ENCODE measurements at regions not wholly inside any gene's neighbourhood (a gene's known extent, or its start where the extent isn't known, plus 50 kb on each side); places are given as distances from the start of the nearest gene placed in this dataset.

DNA sequence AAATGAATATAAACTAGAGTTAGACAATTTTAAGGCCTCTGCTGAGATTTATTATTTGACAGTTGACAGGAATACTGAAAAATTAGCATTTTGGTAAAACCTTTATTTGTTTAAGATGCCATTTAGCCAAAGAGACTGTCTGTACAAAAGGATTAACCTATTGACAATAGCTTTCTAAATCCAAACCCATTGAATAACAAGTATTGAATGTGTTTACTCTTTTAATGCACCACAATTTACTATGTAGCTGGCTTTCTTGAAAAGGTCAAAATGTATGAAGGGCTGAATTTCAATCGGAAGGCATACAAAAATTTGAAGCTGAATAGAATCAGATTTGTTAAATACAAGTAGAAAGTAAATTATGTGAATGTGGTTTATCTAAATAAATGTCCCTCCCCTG is 374.5 kb downstream of the TEX13C start:
- no peak for DNase-seq (ENCODE audit: low spot score)
- no peaks in the 10 kb centered on the region for H3K79me2 ChIP-seq (ENCODE audit: low read depth)
- Mint-ChIP-seq H3K36me3 (no peaks in the 10 kb centered on the region), H3K4me1 (no peaks in the 10 kb centered on the region), H3K9me3 (peaks cover 7% of the 10 kb centered on the region), H3K27ac (no peak overlapping the region), H3K4me3 (no peak overlapping the region), H3K27me3 (ENCODE audit: insufficient read depth, low read depth) (no peaks in the 10 kb centered on the region)
- H3K27me3 ChIP-seq = no peaks in the 10 kb centered on the region
- H3K4me2 ChIP-seq = no peak overlapping the region
- H3K4me1 ChIP-seq = peaks cover 3% of the 10 kb centered on the region
- H3F3A ChIP-seq (ENCODE audit: low read depth) = no peaks in the 10 kb centered on the region
- no peak overlapping the region for H3K4me3 ChIP-seq
- H2AFZ ChIP-seq (replicated peaks) = no peak overlapping the region
- no peaks in the 10 kb centered on the region for H4K20me1 ChIP-seq (ENCODE audit: low read depth)
- peaks cover 6% of the 10 kb centered on the region for H3K9me3 ChIP-seq (ENCODE audit: low read depth)
- no peak overlapping the region for H3K9ac ChIP-seq
- TF ChIP-seq EZH2phosphoT487 (IDR thresholded peaks at IDR 0.05) (no peak), EZH2 (IDR thresholded peaks at IDR 0.05) (no peak)
- TF ChIP-seq, protein P1, sequence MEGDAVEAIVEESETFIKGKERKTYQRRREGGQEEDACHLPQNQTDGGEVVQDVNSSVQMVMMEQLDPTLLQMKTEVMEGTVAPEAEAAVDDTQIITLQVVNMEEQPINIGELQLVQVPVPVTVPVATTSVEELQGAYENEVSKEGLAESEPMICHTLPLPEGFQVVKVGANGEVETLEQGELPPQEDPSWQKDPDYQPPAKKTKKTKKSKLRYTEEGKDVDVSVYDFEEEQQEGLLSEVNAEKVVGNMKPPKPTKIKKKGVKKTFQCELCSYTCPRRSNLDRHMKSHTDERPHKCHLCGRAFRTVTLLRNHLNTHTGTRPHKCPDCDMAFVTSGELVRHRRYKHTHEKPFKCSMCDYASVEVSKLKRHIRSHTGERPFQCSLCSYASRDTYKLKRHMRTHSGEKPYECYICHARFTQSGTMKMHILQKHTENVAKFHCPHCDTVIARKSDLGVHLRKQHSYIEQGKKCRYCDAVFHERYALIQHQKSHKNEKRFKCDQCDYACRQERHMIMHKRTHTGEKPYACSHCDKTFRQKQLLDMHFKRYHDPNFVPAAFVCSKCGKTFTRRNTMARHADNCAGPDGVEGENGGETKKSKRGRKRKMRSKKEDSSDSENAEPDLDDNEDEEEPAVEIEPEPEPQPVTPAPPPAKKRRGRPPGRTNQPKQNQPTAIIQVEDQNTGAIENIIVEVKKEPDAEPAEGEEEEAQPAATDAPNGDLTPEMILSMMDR (IDR thresholded peaks at IDR 0.05) = no peak
- H3K36me3 ChIP-seq = no peaks in the 10 kb centered on the region
- no peak overlapping the region for H3K27ac ChIP-seq

DNA sequence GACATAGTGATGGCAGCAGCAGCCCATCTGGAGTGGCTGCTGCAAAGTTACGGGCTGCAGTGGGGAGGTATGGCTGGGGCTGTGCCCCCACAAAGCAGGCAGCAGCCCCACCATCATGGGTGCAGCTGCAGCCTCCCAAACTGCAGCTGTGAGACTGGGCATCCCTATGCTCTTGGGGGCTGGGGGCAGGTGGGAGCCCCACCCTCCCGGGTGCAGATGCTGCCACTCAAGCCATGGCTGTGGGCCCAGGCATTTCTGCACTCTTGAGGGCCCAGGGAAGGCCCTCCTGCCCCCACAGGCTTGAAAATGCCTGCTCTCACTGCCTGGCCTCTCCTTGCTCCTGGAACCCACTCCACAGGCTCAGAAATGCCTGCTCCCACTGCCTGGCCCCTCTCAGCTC is 389.4 kb downstream of the TEX13C start:
- peaks cover 4% of the 10 kb centered on the region for H3K9me3 ChIP-seq (ENCODE audit: low read depth)
- no peaks in the 10 kb centered on the region for H3K36me3 ChIP-seq
- no peak overlapping the region for H3K27ac ChIP-seq
- H3K27ac Mint-ChIP-seq = no peak overlapping the region
- no peak overlapping the region for H3K4me3 Mint-ChIP-seq
- no peak overlapping the region for H2AFZ ChIP-seq (replicated peaks)
- DNase-seq (ENCODE audit: low spot score) = no peak
- H3K9me3 Mint-ChIP-seq = peaks cover 8% of the 10 kb centered on the region
- peaks cover 13% of the 10 kb centered on the region for H3K4me1 Mint-ChIP-seq
- no peak for TF ChIP-seq EZH2 (IDR thresholded peaks at IDR 0.05)
- TF ChIP-seq EZH2phosphoT487 (IDR thresholded peaks at IDR 0.05) = no peak
- TF ChIP-seq, protein P1 (IDR thresholded peaks at IDR 0.05) = no peak
- H3K4me2 ChIP-seq = no peak overlapping the region
- H3K4me3 ChIP-seq = no peak overlapping the region
- H3K4me1 ChIP-seq = no peaks in the 10 kb centered on the region
- no peaks in the 10 kb centered on the region for H4K20me1 ChIP-seq (ENCODE audit: low read depth)
- H3K79me2 ChIP-seq (ENCODE audit: low read depth) = no peaks in the 10 kb centered on the region
- H3K27me3 ChIP-seq = no peaks in the 10 kb centered on the region
- no peaks in the 10 kb centered on the region for H3F3A ChIP-seq (ENCODE audit: low read depth)
- H3K9ac ChIP-seq = no peak overlapping the region
- H3K36me3 Mint-ChIP-seq = no peaks in the 10 kb centered on the region
- peaks cover 4% of the 10 kb centered on the region for H3K27me3 Mint-ChIP-seq (ENCODE audit: insufficient read depth, low read depth)

DNA sequence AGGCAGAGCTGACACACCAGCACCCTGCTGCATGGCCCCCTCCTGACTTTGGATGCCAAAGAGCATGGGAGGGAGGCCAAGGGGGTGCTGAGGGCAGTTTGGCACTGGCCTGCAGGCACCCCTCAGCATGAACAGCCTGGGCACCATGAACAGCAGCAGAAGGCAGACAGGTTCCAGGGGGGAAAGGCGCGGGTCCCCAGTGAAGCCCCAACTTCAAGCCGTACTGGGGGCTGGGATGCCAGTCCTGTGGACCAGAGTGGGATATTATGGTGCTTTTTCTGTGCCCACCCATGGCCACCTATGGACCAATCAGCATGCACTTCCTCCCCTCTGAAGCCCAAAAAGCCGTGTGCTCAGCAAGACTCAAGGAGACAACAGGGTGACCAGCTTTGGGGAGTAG is 389.9 kb downstream of the TEX13C start:
- peaks cover 13% of the 10 kb centered on the region for H3K4me1 Mint-ChIP-seq
- no peak overlapping the region for H3K4me3 Mint-ChIP-seq
- H3K27ac ChIP-seq = no peak overlapping the region
- no peak overlapping the region for H3K4me3 ChIP-seq
- H3K9me3 Mint-ChIP-seq = peaks cover 4% of the 10 kb centered on the region
- no peak for DNase-seq (ENCODE audit: low spot score)
- H3K9ac ChIP-seq = no peak overlapping the region
- no peaks in the 10 kb centered on the region for H4K20me1 ChIP-seq (ENCODE audit: low read depth)
- no peak overlapping the region for H3K4me2 ChIP-seq
- no peaks in the 10 kb centered on the region for H3K79me2 ChIP-seq (ENCODE audit: low read depth)
- no peaks in the 10 kb centered on the region for H3K27me3 ChIP-seq
- H3K36me3 ChIP-seq = no peaks in the 10 kb centered on the region
- no peak overlapping the region for H3K27ac Mint-ChIP-seq
- no peak for TF ChIP-seq EZH2phosphoT487 (IDR thresholded peaks at IDR 0.05)
- TF ChIP-seq, protein P1 (IDR thresholded peaks at IDR 0.05) = no peak
- no peak for TF ChIP-seq EZH2 (IDR thresholded peaks at IDR 0.05)
- H3F3A ChIP-seq (ENCODE audit: low read depth) = no peaks in the 10 kb centered on the region
- peaks cover under 1% of the 10 kb centered on the region for H3K9me3 ChIP-seq (ENCODE audit: low read depth)
- peaks cover 4% of the 10 kb centered on the region for H3K27me3 Mint-ChIP-seq (ENCODE audit: insufficient read depth, low read depth)
- H3K4me1 ChIP-seq = no peaks in the 10 kb centered on the region
- H3K36me3 Mint-ChIP-seq = no peaks in the 10 kb centered on the region
- no peak overlapping the region for H2AFZ ChIP-seq (replicated peaks)

Measured in neural progenitor cell (in vitro differentiated cells).